ENCODE measurements at regions not wholly inside any gene's neighbourhood (a gene's known extent, or its start where the extent isn't known, plus 50 kb on each side); places are given as distances from the start of the nearest gene placed in this dataset.

- no peak for TF ChIP-seq POLR2A (IDR thresholded peaks at IDR 0.05)
- no peak for TF ChIP-seq CTCF (IDR thresholded peaks at IDR 0.05)
Measured at GRCh38 chr20:52049001-52049731, 142.4 kb downstream of the ZFP64 start.

Measured in body of pancreas (tissue), 4 donors.